Natural killer cell (primary cell): ENCODE measurements at regions not wholly inside any gene's neighbourhood (a gene's known extent, or its start where the extent isn't known, plus 50 kb on each side); places are given as distances from the start of the nearest gene placed in this dataset.

ENCODE experiments used
- ATAC-seq, 3 donors: fragments of 150-1000 bp in 2 of 3; fragments of 200-7000 bp in 1 of 3; cut with Tn5 transposase; 1 replicate in 1 of 3; 2 replicates in 2 of 3; pipeline ENCODE4 v1.10.0; 2021; ENCODE audit warnings: mild to moderate bottlenecking in 2 of 3, moderate library complexity in 2 of 3
- DNase-seq, 2 donors: peaks; one replicate each; pipeline versions ENCODE4 v3.0.0 to v3.0.0-alpha.2; 2013 to 2021; ENCODE audit warnings: mixed read lengths in 1 of 2
- H3K27ac ChIP-seq: one replicate; pipeline ENCODE4 v1.5.1; 2013; ENCODE audit warnings: mild to moderate bottlenecking, low read length
- H3K27me3 ChIP-seq: one replicate; pipeline ENCODE4 v1.6.1; 2013; ENCODE audit warnings: low read length; ENCODE audit not compliant: control insufficient read depth, insufficient read depth
- H3K36me3 ChIP-seq: one replicate; pipeline ENCODE4 v1.6.1; 2013; ENCODE audit warnings: low read length; ENCODE audit not compliant: control insufficient read depth, insufficient read depth
- H3K4me1 ChIP-seq: one replicate; pipeline ENCODE4 v1.6.1; 2013; ENCODE audit warnings: low read length; ENCODE audit not compliant: control insufficient read depth, insufficient read depth
- H3K4me3 ChIP-seq: one replicate; pipeline ENCODE4 v1.5.1; 2013; ENCODE audit warnings: low read length
- H3K9me3 ChIP-seq: one replicate; pipeline ENCODE4 v1.6.1; 2013; ENCODE audit warnings: low read length; ENCODE audit not compliant: control insufficient read depth, insufficient read depth
- H3K27ac Mint-ChIP-seq, 2 donors: one replicate each; pipeline ENCODE4 v1.8.0; 2022; ENCODE audit warnings: mild to moderate bottlenecking in 2 of 2, mixed read lengths in 2 of 2, moderate library complexity in 1 of 2
- H3K27me3 Mint-ChIP-seq, 2 donors: one replicate each; pipeline ENCODE4 v1.8.0; 2022; ENCODE audit warnings: low read depth in 2 of 2, mixed read lengths in 2 of 2
- H3K36me3 Mint-ChIP-seq: one replicate; pipeline ENCODE4 v1.8.0; 2022; ENCODE audit warnings: mixed read lengths
- H3K4me1 Mint-ChIP-seq, 2 donors: one replicate each; pipeline ENCODE4 v1.8.0; 2022; ENCODE audit warnings: mixed read lengths in 2 of 2
- H3K4me3 Mint-ChIP-seq: one replicate; pipeline ENCODE4 v1.8.0; 2022; ENCODE audit warnings: mild to moderate bottlenecking, moderate library complexity, mixed read lengths
- H3K9me3 Mint-ChIP-seq, 2 donors: one replicate each; pipeline ENCODE4 v1.8.0; 2022; ENCODE audit warnings: mixed read lengths in 2 of 2
- WGBS: methylation state at CpG from one replicate; pipeline ENCODE4 v1.1.7; 2013; ENCODE audit warnings: missing lambda C conversion rate; ENCODE audit not compliant: insufficient coverage; 5-methylcytosine and 5-hydroxymethylcytosine counted together
- intact Hi-C: fragments of 100-400 bp; cut with micrococcal nuclease; formaldehyde crosslinking; loops from one replicate; pipeline ENCODE4 v1.14.2; 2022
- TF ChIP-seq, protein P1 (sequence below): fragments of 200-600 bp; IDR thresholded peaks from one replicate; pipeline ENCODE4 v1.8.0; 2022; ENCODE audit warnings: antibody characterized with exemption

DNA sequence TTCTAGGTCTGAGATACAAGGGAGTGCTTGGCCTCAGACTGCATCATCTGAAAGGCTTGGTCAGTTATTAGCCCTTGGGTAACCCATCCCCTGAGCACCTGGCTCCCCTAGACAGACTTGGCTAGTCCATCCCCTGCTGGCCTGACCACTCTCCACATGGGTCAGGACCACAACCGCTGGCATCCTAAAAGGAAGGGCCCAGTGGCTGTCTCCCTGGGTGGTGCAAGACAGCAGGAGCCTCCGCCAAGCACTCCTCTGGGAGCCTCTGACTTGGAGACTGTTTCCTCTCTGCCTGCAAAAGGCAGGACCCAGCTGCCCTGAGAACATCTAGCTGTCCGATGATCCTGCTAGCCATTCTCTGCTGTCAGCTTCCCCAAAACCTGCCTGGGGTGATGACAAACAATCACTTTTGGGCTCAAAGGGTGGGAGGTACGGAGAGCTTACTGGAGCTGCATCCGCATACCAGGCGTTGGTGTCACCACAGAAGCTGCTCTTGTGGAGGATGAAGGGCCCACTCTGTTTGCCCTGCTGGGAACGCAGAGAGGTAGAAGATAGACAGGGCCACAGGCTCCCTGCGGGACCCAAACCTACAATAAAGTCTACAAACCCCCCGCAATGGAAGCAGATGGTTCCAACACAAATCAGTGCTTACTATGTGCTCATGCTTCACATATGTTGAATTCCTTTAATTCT, 108.0 kb upstream of the PRR20G start:
- no peaks in the 10 kb centered on the region for H3K9me3 ChIP-seq
- H3K27ac ChIP-seq, result no peak overlapping the region
- intact Hi-C loops, result no loop called here
- WGBS, result 74% methylated on average over 9 of the region's 9 CpGs
- H3K4me3 ChIP-seq, result no peak overlapping the region
- no peaks in the 10 kb centered on the region for H3K9me3 Mint-ChIP-seq
- no peaks in the 10 kb centered on the region for H3K36me3 Mint-ChIP-seq
- H3K4me1 Mint-ChIP-seq, result no peaks in the 10 kb centered on the region
- no peak for DNase-seq
- no peaks in the 10 kb centered on the region for H3K27me3 ChIP-seq
- H3K27me3 Mint-ChIP-seq, result peaks cover 13 to 29% of the 10 kb centered on the region in 2 donors
- no peak overlapping the region for H3K4me3 Mint-ChIP-seq
- ATAC-seq, result peak in 1 of 3 donors; percentile 26
- TF ChIP-seq, protein P1, sequence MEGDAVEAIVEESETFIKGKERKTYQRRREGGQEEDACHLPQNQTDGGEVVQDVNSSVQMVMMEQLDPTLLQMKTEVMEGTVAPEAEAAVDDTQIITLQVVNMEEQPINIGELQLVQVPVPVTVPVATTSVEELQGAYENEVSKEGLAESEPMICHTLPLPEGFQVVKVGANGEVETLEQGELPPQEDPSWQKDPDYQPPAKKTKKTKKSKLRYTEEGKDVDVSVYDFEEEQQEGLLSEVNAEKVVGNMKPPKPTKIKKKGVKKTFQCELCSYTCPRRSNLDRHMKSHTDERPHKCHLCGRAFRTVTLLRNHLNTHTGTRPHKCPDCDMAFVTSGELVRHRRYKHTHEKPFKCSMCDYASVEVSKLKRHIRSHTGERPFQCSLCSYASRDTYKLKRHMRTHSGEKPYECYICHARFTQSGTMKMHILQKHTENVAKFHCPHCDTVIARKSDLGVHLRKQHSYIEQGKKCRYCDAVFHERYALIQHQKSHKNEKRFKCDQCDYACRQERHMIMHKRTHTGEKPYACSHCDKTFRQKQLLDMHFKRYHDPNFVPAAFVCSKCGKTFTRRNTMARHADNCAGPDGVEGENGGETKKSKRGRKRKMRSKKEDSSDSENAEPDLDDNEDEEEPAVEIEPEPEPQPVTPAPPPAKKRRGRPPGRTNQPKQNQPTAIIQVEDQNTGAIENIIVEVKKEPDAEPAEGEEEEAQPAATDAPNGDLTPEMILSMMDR, result no peak
- H3K36me3 ChIP-seq, result no peaks in the 10 kb centered on the region
- no peaks in the 10 kb centered on the region for H3K4me1 ChIP-seq
- no peak overlapping the region for H3K27ac Mint-ChIP-seq

DNA sequence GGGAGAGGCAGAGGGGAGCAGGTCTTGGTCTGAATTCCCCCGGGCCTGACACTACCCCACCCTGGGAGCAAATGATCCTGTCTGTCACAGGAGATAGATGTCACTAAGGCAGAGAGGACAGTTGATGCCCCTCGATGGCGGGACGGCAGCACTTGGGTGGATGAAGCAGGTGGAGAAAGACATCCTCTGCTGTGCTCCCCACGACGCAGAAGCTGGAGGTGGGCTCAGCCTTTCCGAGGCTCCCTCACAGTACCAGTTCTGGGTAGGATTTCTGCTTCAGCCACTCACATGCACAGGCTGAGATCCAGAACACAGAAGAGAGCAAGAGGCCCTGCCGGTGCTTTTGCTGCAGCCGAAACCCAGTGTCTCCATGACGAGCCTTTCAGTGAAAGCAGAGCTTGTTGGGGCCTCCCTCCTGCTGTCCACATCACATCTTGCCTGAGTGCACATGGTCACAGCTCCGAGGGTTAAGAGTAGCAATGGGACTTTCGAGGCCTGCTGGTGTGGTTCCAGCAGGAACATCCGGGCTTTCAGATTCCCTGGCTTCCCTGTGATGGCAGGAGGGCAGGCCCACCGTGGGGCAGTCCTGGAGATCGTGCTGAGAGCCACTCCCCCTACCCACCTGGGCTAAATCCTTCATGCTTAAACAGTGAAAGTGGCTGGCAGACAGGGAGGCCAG, 107.3 kb upstream of the PRR20G start:
- H3K36me3 ChIP-seq, result no peaks in the 10 kb centered on the region
- DNase-seq (no peak), ATAC-seq (no peak)
- no peaks in the 10 kb centered on the region for H3K4me1 ChIP-seq
- H3K9me3 ChIP-seq, result no peaks in the 10 kb centered on the region
- Mint-ChIP-seq H3K27ac (no peak overlapping the region), H3K36me3 (no peaks in the 10 kb centered on the region), H3K9me3 (no peaks in the 10 kb centered on the region), H3K27me3 (peaks cover 13 to 29% of the 10 kb centered on the region in 2 donors), H3K4me3 (no peak overlapping the region), H3K4me1 (no peaks in the 10 kb centered on the region)
- H3K27me3 ChIP-seq, result no peaks in the 10 kb centered on the region
- H3K4me3 ChIP-seq, result no peak overlapping the region
- intact Hi-C loops, result no loop called here
- TF ChIP-seq, protein P1, result no peak
- no peak overlapping the region for H3K27ac ChIP-seq
- WGBS, result 75% methylated on average over 15 of the region's 15 CpGs

DNA sequence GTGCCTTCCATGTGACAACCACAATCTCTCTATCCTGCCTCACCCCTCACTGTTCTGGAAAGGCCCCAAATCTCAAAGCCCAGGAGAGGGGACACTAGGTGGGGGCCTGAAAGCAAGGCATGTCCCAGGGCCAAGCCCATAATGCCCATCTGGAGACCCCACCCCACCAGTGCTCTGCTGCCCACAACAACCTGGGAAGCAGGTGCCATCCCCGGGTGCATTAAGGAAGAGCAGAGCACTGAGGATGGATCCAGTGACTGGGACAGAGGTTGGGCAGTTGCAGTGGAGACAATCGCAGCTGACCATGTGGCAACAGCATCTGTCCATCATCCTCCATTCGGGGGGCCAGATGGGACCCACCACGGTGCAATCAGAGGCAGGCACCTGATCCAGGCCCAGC, 106.2 kb upstream of the PRR20G start:
- Mint-ChIP-seq H3K4me3 (no peak overlapping the region), H3K36me3 (no peaks in the 10 kb centered on the region), H3K27me3 (peaks cover 18 to 29% of the 10 kb centered on the region in 2 donors), H3K4me1 (no peaks in the 10 kb centered on the region), H3K9me3 (no peaks in the 10 kb centered on the region), H3K27ac (no peak overlapping the region)
- Histone ChIP-seq H3K27ac (no peak overlapping the region), H3K4me3 (no peak overlapping the region), H3K4me1 (no peaks in the 10 kb centered on the region), H3K27me3 (no peaks in the 10 kb centered on the region), H3K9me3 (no peaks in the 10 kb centered on the region), H3K36me3 (no peaks in the 10 kb centered on the region)
- DNase-seq (no peak), ATAC-seq (no peak)
- 87% methylated on average over 4 of the region's 4 CpGs for WGBS
- TF ChIP-seq, protein P1, result no peak
- intact Hi-C loops, result no loop called here
